AG04450 (cell line): ENCODE measurements at regions not wholly inside any gene's neighbourhood (a gene's known extent, or its start where the extent isn't known, plus 50 kb on each side); places are given as distances from the start of the nearest gene placed in this dataset.
"Not testable (repeated sequence)": the region's sequence is repeated elsewhere in the genome, so short reads cannot be mapped to it uniquely, and the experiment has no call there.

Experiments used
- CTCF ChIA-PET: fragments of 300-600, 350-600 bp; formaldehyde crosslinking; extraction: SDS; loops from one replicate; lab custom pipeline; 2022; ENCODE audit warnings: antibody characterized with exemption, inconsistent platforms; lab: Charles Lee
- POLR2A ChIA-PET: fragments of 350-600 bp; formaldehyde crosslinking; extraction: SDS; loops from one replicate; lab custom pipeline; 2021; ENCODE audit warnings: antibody characterized with exemption, inconsistent platforms; lab: Yijun Ruan, JAX
- DNase-seq: peaks from one replicate; pipeline ENCODE4 v3.0.0-alpha.2; 2011; ENCODE audit warnings: low read depth, low spot score
- H3K27ac ChIP-seq: one replicate; pipeline ENCODE4 v1.5.1; 2012; ENCODE audit warnings: low read depth, low read length, control low read depth
- H3K27me3 ChIP-seq: one replicate; pipeline ENCODE4 v1.6.0; 2012; ENCODE audit warnings: low read length; ENCODE audit not compliant: control insufficient read depth, insufficient read depth
- H3K4me3 ChIP-seq: 2 replicates; pipeline ENCODE4 v1.5.1; 2011; ENCODE audit warnings: mild to moderate bottlenecking, low read depth, low read length, control low read depth
- H3K9me3 ChIP-seq: 2 replicates; pipeline ENCODE4 v1.5.1; 2012; ENCODE audit warnings: low read length; ENCODE audit not compliant: control insufficient read depth, insufficient read depth
- TF ChIP-seq, protein P1 (sequence below): IDR thresholded peaks from 2 replicates; pipeline ENCODE4 v1.5.1; 2011; ENCODE audit warnings: low read depth, low read length, control low read depth, inconsistent platforms

DNA sequence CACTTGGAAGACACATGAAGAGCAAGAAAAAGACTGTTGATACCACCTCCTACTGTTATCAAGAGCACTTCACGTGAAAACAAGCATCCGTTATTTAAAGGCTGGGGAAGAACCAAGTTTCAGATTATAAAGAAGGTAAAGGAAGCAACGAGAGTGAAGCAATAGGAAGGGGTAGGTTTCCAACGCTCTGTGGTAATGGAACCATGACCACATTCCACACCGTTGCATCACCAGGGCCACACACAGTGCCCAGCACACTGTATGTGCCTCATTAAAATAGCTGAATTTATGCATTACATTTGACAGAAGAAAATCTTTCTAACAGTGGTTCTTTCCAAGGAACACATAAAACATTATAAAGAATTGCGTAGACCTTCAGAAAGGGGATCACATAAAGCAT, 435.8 kb downstream of the MRPL39 start:
- ChIA-PET CTCF (no interaction called here), POLR2A (no interaction called here)
- TF ChIP-seq, protein P1, sequence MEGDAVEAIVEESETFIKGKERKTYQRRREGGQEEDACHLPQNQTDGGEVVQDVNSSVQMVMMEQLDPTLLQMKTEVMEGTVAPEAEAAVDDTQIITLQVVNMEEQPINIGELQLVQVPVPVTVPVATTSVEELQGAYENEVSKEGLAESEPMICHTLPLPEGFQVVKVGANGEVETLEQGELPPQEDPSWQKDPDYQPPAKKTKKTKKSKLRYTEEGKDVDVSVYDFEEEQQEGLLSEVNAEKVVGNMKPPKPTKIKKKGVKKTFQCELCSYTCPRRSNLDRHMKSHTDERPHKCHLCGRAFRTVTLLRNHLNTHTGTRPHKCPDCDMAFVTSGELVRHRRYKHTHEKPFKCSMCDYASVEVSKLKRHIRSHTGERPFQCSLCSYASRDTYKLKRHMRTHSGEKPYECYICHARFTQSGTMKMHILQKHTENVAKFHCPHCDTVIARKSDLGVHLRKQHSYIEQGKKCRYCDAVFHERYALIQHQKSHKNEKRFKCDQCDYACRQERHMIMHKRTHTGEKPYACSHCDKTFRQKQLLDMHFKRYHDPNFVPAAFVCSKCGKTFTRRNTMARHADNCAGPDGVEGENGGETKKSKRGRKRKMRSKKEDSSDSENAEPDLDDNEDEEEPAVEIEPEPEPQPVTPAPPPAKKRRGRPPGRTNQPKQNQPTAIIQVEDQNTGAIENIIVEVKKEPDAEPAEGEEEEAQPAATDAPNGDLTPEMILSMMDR, result no peak
- Histone ChIP-seq H3K4me3 (no peak overlapping the region), H3K9me3 (no peaks in the 10 kb centered on the region), H3K27ac (no peak overlapping the region), H3K27me3 (no peaks in the 10 kb centered on the region)
- DNase-seq, result no peak

DNA sequence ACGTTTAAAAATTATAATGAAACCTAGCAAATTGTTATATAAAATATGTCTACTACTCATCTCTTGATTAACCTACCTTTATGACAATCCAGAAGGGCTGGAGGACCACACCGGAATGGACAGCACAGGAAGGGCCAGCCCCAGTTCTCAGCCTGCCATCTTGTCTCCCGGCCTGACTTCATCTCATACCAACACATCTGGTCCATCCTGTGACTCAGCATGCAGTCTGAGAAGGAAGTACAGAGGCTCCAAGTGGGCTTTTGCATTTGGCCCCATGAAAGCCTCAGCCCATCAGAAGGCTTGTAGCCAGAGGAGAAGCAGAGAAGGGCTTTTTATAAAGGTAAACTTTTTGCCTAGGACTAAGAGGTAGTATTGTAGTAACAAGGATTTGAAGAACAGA, 436.6 kb downstream of the MRPL39 start:
- TF ChIP-seq, protein P1, result no peak
- DNase-seq, result no peak
- Histone ChIP-seq H3K9me3 (no peaks in the 10 kb centered on the region), H3K27me3 (no peaks in the 10 kb centered on the region), H3K27ac (no peak overlapping the region), H3K4me3 (no peak overlapping the region)
- ChIA-PET POLR2A (no interaction called here), CTCF (no interaction called here)

DNA sequence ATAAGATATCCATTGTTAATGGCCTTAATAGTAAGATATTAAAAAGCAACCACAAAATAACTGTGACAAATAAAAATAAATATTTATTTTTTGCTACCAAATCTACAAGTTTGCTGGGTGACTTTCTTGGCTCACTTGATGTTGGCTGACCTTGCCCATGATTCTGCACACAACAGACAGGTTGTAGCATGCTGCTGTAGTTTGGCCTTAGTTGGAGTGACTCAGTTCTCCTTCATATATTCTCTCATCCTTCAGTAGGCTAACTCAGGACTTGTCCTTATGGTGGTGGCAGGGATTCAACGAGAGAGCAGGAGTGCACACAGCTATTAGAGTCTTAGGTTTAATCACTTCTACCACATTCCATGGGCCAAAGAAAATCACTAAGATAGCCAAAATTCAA, 437.9 kb downstream of the MRPL39 start:
- ChIA-PET POLR2A (no interaction called here), CTCF (no interaction called here)
- H3K27ac ChIP-seq, result no peak overlapping the region
- no peak overlapping the region for H3K4me3 ChIP-seq
- TF ChIP-seq, protein P1, result no peak
- no peaks in the 10 kb centered on the region for H3K9me3 ChIP-seq
- H3K27me3 ChIP-seq, result no peaks in the 10 kb centered on the region
- DNase-seq, result no peak

DNA sequence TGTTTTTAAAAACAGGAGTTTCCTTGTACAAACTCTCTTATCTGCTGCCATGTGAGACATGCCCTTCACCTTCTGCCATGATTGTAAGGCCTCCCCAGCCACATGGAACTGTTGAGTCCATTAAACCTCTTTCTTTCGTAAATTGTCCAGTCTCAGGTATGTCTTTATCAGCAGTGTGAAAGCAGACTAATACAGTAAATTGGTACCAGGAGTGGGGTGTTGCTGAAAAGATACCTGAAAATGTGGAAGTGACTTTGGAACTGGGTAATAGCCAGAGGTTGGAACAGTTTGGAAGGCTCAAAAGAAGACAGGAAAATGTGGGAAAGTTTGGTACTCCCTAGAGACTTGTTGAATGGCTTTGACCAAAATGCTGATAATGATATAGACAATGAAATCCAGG, 440.4 kb downstream of the MRPL39 start:
- H3K4me3 ChIP-seq, DNase-seq, POLR2A ChIA-PET, CTCF ChIA-PET, H3K27me3 ChIP-seq, H3K9me3 ChIP-seq, H3K27ac ChIP-seq: not testable (repeated sequence)

DNA sequence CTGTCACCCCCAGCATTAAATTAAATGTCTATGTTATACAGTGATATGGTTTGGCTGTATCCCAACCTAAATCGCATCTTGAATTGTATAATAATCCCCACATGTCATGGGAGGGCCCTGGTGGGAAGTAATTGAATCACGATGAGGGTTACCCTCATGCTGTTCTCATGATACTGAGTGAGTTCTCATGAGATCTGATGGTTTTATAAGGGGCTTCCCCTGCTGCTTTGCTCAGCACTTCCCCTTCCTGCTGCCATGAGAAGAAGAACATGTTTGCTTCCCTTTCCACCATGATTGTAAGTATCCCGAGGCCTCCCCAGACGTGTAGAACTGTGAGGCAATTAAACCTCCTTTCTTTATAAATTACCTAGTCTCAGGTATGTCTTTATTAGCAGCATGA, 445.7 kb downstream of the MRPL39 start:
- Histone ChIP-seq H3K4me3 (no peak overlapping the region), H3K9me3 (no peaks in the 10 kb centered on the region), H3K27me3 (no peaks in the 10 kb centered on the region), H3K27ac (no peak overlapping the region)
- TF ChIP-seq, protein P1, result no peak
- DNase-seq, result no peak
- POLR2A ChIA-PET, result no interaction called here
- CTCF ChIA-PET, result no interaction called here

DNA sequence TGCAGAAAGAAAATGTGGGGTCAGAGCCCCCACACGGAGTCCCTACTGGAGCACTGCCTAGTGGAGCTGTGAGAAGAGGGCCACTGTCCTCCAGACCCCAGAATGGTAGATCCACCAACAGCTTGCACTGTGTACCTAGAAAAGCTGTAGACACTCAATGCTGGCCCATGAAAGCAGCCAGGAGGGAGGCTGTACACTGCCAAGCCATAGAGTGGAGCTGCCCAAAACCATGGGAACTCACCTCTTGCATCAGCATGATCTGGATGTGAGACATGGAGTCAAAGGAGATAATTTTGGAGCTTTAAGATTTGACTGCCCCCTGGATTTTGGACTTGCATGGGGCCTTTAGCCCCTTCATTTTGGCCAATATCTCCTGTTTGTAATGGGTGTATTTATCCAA, 452.3 kb downstream of the MRPL39 start:
- DNase-seq, POLR2A ChIA-PET: not testable (repeated sequence)

More for the DNA sequence above, 452.3 kb downstream of the MRPL39 start:
- H3K9me3 ChIP-seq, H3K27me3 ChIP-seq, H3K4me3 ChIP-seq, H3K27ac ChIP-seq, CTCF ChIA-PET: not testable (repeated sequence)
